ENCODE measurements at regions not wholly inside any gene's neighbourhood (a gene's known extent, or its start where the extent isn't known, plus 50 kb on each side); places are given as distances from the start of the nearest gene placed in this dataset.
"Not testable (repeated sequence)": the region's sequence is repeated elsewhere in the genome, so short reads cannot be mapped to it uniquely, and the experiment has no call there.

- not testable (repeated sequence) for TF ChIP-seq CTCF (conservative IDR thresholded peaks at IDR 0.05 in 1 of 2, IDR thresholded peaks at IDR 0.05 in 1 of 2; ENCODE audit: extremely low read depth in 1 of 2, insufficient read depth in 1 of 2, low read depth in 1 of 2, low read length in 2 of 2); EZH2 (IDR thresholded peaks at IDR 0.05; ENCODE audit: borderline replicate concordance, low read length)
These were observed 291.4 kb downstream of the BCL2L11 start for GRCh38 chr2:111411867-111412681.

Data from mammary epithelial cell (primary cell).